ENCODE measurements at regions not wholly inside any gene's neighbourhood (a gene's known extent, or its start where the extent isn't known, plus 50 kb on each side); places are given as distances from the start of the nearest gene placed in this dataset.

DNA sequence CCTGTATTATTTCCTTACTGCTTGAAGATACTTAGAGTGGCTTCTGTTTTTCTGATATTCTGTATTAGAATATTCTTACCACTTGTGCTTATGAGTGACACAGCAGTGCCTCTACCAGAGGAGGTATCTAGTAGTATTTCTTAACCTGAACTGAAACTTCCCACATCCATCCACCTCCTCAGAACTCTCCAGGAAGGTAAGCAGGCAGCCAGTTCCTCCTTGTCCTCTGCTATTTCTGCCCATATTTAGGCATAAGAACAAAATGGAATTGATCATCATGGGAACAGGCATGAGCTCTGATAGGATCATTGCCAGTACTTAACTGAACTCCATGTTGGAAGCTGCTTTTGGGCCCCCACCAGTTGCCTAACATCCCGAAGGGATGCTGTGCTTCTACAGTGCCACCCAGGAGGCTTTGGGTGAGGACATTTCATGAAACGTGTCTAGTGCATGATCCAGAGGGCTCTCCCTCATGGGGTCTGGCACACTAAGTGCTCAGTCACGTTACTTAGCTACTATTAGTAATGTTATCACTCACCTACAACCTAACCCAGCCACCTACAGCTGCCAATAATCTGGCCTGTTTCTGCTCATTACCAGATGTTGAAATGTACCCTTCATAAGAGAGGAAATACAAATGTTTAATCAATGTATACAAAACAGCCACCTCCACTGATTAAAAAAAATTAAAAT is 520.7 kb downstream of the EIPR1 start:
- no peak for DNase-seq (ENCODE audit: low spot score)
- Mint-ChIP-seq H3K9me3 (ENCODE audit: low read depth) (no peaks in the 10 kb centered on the region), H3K27me3 (ENCODE audit: low read depth) (no peaks in the 10 kb centered on the region), H3K4me1 (ENCODE audit: low read depth) (no peaks in the 10 kb centered on the region), H3K36me3 (ENCODE audit: low read depth) (no peaks in the 10 kb centered on the region), H3K27ac (ENCODE audit: unreplicated experiment) (no peak overlapping the region), H3K4me3 (ENCODE audit: unreplicated experiment) (no peak overlapping the region)
- TF ChIP-seq, protein P1, sequence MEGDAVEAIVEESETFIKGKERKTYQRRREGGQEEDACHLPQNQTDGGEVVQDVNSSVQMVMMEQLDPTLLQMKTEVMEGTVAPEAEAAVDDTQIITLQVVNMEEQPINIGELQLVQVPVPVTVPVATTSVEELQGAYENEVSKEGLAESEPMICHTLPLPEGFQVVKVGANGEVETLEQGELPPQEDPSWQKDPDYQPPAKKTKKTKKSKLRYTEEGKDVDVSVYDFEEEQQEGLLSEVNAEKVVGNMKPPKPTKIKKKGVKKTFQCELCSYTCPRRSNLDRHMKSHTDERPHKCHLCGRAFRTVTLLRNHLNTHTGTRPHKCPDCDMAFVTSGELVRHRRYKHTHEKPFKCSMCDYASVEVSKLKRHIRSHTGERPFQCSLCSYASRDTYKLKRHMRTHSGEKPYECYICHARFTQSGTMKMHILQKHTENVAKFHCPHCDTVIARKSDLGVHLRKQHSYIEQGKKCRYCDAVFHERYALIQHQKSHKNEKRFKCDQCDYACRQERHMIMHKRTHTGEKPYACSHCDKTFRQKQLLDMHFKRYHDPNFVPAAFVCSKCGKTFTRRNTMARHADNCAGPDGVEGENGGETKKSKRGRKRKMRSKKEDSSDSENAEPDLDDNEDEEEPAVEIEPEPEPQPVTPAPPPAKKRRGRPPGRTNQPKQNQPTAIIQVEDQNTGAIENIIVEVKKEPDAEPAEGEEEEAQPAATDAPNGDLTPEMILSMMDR (IDR thresholded peaks at IDR 0.05), result no peak

DNA sequence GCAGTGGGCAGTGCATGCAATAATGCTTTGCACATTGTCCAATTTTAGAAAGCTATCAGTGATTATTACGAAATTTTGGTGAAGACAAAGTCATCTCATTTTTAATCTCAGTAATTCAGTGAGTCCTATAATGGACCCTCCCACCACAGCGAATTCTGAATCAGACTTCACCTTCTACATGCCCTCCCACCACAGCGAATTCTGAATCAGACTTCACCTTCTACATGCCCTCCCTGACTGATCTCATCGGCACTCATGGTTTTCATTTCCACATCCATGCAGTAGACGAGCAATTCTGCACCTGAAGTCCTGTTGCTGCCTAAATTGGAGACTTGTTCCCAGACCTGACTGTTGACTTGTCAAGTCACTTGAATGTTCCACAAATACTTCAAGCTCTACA is 522.3 kb downstream of the EIPR1 start:
- Mint-ChIP-seq H3K27me3 (ENCODE audit: low read depth) (no peaks in the 10 kb centered on the region), H3K4me3 (ENCODE audit: unreplicated experiment) (no peak overlapping the region), H3K4me1 (ENCODE audit: low read depth) (no peaks in the 10 kb centered on the region), H3K36me3 (ENCODE audit: low read depth) (no peaks in the 10 kb centered on the region), H3K9me3 (ENCODE audit: low read depth) (no peaks in the 10 kb centered on the region), H3K27ac (ENCODE audit: unreplicated experiment) (no peak overlapping the region)
- no peak for DNase-seq (ENCODE audit: low spot score)
- TF ChIP-seq, protein P1 (IDR thresholded peaks at IDR 0.05), result no peak

DNA sequence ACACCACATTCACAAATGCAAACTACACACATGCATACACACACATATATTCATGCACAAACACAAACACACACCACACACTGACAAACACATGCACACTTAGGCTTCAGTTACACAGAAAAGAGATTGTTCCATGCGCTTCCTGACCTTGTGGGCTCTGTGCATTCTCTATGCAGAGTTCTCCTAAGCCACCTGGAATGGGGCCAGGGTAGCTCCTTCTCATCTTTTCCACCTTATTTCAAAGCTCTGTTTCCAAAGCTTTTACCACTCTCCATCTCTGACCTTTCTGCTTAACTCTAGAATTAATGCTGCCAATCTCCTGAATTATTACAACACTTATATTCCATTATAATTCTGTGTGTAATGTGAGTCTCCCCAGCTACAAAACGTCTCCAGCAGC is 522.3 kb upstream of the MYT1L start:
- no peak overlapping the region for H3K27ac Mint-ChIP-seq (ENCODE audit: unreplicated experiment)
- no peaks in the 10 kb centered on the region for H3K9me3 Mint-ChIP-seq (ENCODE audit: low read depth)
- H3K36me3 Mint-ChIP-seq (ENCODE audit: low read depth), result no peaks in the 10 kb centered on the region
- H3K4me1 Mint-ChIP-seq (ENCODE audit: low read depth), result no peaks in the 10 kb centered on the region
- TF ChIP-seq, protein P1 (IDR thresholded peaks at IDR 0.05), result no peak
- DNase-seq (ENCODE audit: low spot score), result no peak
- no peak overlapping the region for H3K4me3 Mint-ChIP-seq (ENCODE audit: unreplicated experiment)
- H3K27me3 Mint-ChIP-seq (ENCODE audit: low read depth), result no peaks in the 10 kb centered on the region

DNA sequence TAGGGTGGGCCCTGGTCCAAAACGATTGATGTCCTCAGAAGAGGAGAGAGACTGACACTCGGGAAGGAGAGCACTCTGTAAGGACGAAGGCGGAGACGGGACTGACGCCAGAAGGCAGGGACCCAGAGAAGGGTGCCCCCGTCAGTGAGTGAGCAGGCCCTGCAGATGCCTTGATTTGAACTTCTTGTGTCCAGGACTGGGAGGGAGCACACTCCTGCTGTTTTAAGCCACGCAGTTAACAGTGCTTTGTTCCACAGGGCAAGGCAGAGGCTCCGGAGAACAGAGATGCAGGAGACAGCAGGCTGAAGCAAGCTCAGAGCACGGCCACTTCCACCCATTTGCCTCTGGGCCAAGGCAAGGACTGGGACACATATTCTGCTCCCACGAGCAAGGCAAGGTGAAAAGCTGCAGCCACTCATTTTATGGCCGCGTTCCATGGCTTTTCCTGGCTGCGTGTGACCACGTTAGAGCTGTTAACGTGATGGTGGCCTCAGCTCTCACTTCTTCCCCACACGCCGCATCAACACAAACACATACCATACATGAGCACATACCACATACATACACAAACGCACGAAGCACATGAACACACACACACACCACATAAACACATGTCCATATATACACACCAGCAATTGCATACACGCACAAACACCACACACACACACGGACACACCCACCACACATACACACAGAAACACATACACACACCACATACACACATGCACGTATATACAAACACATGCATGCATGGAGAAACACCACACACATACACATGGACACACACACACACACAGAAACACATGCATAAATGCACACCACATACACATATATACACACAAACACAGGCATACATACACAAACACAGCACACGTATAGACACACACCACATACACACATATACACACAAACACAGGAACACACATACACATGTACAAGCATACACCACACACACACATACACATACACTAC is 521.0 kb upstream of the MYT1L start:
- DNase-seq (ENCODE audit: low spot score), result no peak
- no peaks in the 10 kb centered on the region for H3K9me3 Mint-ChIP-seq (ENCODE audit: low read depth)
- TF ChIP-seq, protein P1 (IDR thresholded peaks at IDR 0.05), result no peak
- no peak overlapping the region for H3K27ac Mint-ChIP-seq (ENCODE audit: unreplicated experiment)
- H3K4me3 Mint-ChIP-seq (ENCODE audit: unreplicated experiment), result no peak overlapping the region
- no peaks in the 10 kb centered on the region for H3K4me1 Mint-ChIP-seq (ENCODE audit: low read depth)
- H3K27me3 Mint-ChIP-seq (ENCODE audit: low read depth), result no peaks in the 10 kb centered on the region
- H3K36me3 Mint-ChIP-seq (ENCODE audit: low read depth), result no peaks in the 10 kb centered on the region

DNA sequence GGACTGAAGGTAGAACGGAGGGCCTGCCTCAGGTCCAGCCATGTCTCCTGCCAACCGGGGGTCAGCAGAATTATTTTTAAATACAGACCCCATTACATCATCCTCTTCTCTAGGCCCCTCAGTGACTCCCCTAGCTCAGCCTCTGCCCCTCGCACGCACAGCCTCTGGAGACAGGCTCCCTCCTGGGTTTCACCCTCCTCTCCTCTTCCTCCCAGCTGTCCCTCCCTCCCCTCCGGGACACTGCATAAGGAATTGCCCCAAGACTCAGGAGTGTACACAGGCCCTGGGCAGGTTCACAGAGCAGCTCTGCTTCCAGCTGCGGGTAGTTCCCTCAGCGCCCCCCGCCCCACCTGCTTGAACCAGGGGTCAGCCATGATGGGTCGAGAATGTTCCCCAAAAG is 520.2 kb upstream of the MYT1L start:
- TF ChIP-seq, protein P1 (IDR thresholded peaks at IDR 0.05), result no peak
- Mint-ChIP-seq H3K4me1 (ENCODE audit: low read depth) (peaks cover 2% of the 10 kb centered on the region), H3K27ac (ENCODE audit: unreplicated experiment) (no peak overlapping the region), H3K9me3 (ENCODE audit: low read depth) (no peaks in the 10 kb centered on the region), H3K27me3 (ENCODE audit: low read depth) (no peaks in the 10 kb centered on the region), H3K36me3 (ENCODE audit: low read depth) (no peaks in the 10 kb centered on the region), H3K4me3 (ENCODE audit: unreplicated experiment) (no peak overlapping the region)
- DNase-seq (ENCODE audit: low spot score), result no peak

All from chondrocyte (in vitro differentiated cells).